OCI-LY1 (cell line): ENCODE measurements at regions not wholly inside any gene's neighbourhood (a gene's known extent, or its start where the extent isn't known, plus 50 kb on each side); places are given as distances from the start of the nearest gene placed in this dataset.

Experiments
- H2AFZ ChIP-seq: fragments of 200-600 bp; sonication (generic), shearing (Covaris generic); 2 replicates; pipeline ENCODE4 v1.6.0; 2014; ENCODE audit warnings: antibody characterized with exemption, mild to moderate bottlenecking, low read length
- H3F3A ChIP-seq: fragments of 200-600 bp; sonication (generic), shearing (Covaris generic); 2 replicates; pipeline ENCODE4 v1.6.0; 2014; ENCODE audit warnings: mild to moderate bottlenecking, antibody characterized with exemption, low read length, moderate library complexity; ENCODE audit not compliant: insufficient read depth
- H3K27ac ChIP-seq: fragments of 200-600 bp; sonication (generic); 2 replicates; pipeline ENCODE4 v1.5.1; 2014; ENCODE audit warnings: low read length, mixed run types, mild to moderate bottlenecking, low read depth; ENCODE audit not compliant: poor library complexity, severe bottlenecking
- H3K27me3 ChIP-seq: fragments of 200-600 bp; sonication (generic); 2 replicates; pipeline ENCODE4 v1.6.0; 2014; ENCODE audit warnings: antibody characterized with exemption, mild to moderate bottlenecking, low read length, moderate library complexity; ENCODE audit not compliant: insufficient read depth
- H3K36me3 ChIP-seq: fragments of 200-600 bp; sonication (generic); 2 replicates; pipeline ENCODE4 v1.6.1; 2014; ENCODE audit warnings: mild to moderate bottlenecking, antibody characterized with exemption, low read length, moderate library complexity, mixed read lengths; ENCODE audit not compliant: insufficient read depth
- H3K4me1 ChIP-seq: fragments of 200-600 bp; sonication (generic); 2 replicates; pipeline ENCODE4 v1.5.1; 2014; ENCODE audit warnings: mild to moderate bottlenecking, low read length, moderate library complexity; ENCODE audit not compliant: insufficient read depth, severe bottlenecking
- H3K4me2 ChIP-seq: fragments of 200-600 bp; sonication (generic), shearing (Covaris generic); 2 replicates; pipeline ENCODE4 v1.6.1; 2014; ENCODE audit warnings: low read length
- H3K4me3 ChIP-seq: fragments of 200-600 bp; sonication (generic); 2 replicates; pipeline ENCODE4 v1.5.1; 2014; ENCODE audit warnings: low read length, low read depth, mild to moderate bottlenecking, mixed read lengths; ENCODE audit not compliant: poor library complexity, severe bottlenecking
- H3K79me2 ChIP-seq: fragments of 200-600 bp; shearing (Covaris generic); 2 replicates; pipeline ENCODE4 v1.6.1; 2016; ENCODE audit warnings: mixed run types, low read length, mixed read lengths; ENCODE audit not compliant: insufficient read depth
- H3K9ac ChIP-seq: fragments of 200-600 bp; sonication (generic), shearing (Covaris generic); 2 replicates; pipeline ENCODE4 v1.6.1; 2014; ENCODE audit warnings: mild to moderate bottlenecking, low read length, mixed read lengths
- H3K9me2 ChIP-seq: fragments of 200-600 bp; sonication (generic), shearing (Covaris generic); 2 replicates; pipeline ENCODE4 v1.6.1; 2014; ENCODE audit warnings: low read depth, mild to moderate bottlenecking, low read length, mixed read lengths
- H3K9me3 ChIP-seq: fragments of 200-600 bp; shearing (Covaris generic); 2 replicates; pipeline ENCODE4 v1.6.1; 2014; ENCODE audit warnings: low read length, mixed read lengths
- H4K20me1 ChIP-seq: fragments of 200-600 bp; sonication (generic), shearing (Covaris generic); 2 replicates; pipeline ENCODE4 v1.6.0; 2016; ENCODE audit warnings: mild to moderate bottlenecking, low read length; ENCODE audit not compliant: insufficient read depth
- EZH2 ChIP-seq: fragments of 200-600 bp; sonication (generic), shearing (Covaris generic); IDR thresholded peaks from 2 replicates; pipeline ENCODE4 v1.8.0; 2017; ENCODE audit warnings: borderline replicate concordance, mixed run types, mild to moderate bottlenecking, antibody characterized with exemption, low read length, moderate library complexity, mixed read lengths
- TF ChIP-seq, protein P1 (sequence below): fragments of 200-600 bp; sonication (generic), shearing (Covaris generic); IDR thresholded peaks from 2 replicates; pipeline ENCODE4 v1.5.1; 2017; ENCODE audit warnings: mild to moderate bottlenecking, antibody characterized with exemption, low read length, moderate library complexity, mixed read lengths

DNA sequence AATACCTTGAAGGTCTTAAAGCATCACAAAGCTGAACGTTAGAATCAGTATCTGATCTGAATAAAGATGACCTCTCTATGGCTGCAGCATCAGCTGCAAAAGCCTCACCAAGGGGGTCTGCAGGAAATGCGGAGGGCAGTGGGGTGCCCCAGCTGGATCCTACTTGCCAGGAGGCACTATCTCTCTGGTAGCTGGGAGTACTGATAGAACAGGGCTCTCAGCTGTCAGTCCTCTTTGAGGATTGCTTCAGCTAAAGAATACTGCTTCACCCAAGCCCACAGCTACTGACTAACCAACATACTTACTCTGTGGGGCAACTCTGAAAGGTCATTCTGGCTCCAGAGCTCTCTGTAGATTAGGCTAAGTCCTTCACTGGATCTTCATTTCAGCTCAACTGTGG, 112.5 kb upstream of the ZFP42 start:
- no peaks in the 10 kb centered on the region for H4K20me1 ChIP-seq
- H3K9me3 ChIP-seq: no peaks in the 10 kb centered on the region
- H3K9ac ChIP-seq: no peak overlapping the region
- H3K4me1 ChIP-seq: no peaks in the 10 kb centered on the region
- H3K4me3 ChIP-seq: no peak overlapping the region
- H3K36me3 ChIP-seq: no peaks in the 10 kb centered on the region
- H2AFZ ChIP-seq: no peak overlapping the region
- H3K27me3 ChIP-seq: no peaks in the 10 kb centered on the region
- H3K9me2 ChIP-seq: no peaks in the 10 kb centered on the region
- H3K79me2 ChIP-seq: no peaks in the 10 kb centered on the region
- TF ChIP-seq, protein P1, sequence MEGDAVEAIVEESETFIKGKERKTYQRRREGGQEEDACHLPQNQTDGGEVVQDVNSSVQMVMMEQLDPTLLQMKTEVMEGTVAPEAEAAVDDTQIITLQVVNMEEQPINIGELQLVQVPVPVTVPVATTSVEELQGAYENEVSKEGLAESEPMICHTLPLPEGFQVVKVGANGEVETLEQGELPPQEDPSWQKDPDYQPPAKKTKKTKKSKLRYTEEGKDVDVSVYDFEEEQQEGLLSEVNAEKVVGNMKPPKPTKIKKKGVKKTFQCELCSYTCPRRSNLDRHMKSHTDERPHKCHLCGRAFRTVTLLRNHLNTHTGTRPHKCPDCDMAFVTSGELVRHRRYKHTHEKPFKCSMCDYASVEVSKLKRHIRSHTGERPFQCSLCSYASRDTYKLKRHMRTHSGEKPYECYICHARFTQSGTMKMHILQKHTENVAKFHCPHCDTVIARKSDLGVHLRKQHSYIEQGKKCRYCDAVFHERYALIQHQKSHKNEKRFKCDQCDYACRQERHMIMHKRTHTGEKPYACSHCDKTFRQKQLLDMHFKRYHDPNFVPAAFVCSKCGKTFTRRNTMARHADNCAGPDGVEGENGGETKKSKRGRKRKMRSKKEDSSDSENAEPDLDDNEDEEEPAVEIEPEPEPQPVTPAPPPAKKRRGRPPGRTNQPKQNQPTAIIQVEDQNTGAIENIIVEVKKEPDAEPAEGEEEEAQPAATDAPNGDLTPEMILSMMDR: no peak
- no peak for TF ChIP-seq EZH2
- H3K4me2 ChIP-seq: no peak overlapping the region
- no peak overlapping the region for H3K27ac ChIP-seq
- H3F3A ChIP-seq: no peaks in the 10 kb centered on the region

DNA sequence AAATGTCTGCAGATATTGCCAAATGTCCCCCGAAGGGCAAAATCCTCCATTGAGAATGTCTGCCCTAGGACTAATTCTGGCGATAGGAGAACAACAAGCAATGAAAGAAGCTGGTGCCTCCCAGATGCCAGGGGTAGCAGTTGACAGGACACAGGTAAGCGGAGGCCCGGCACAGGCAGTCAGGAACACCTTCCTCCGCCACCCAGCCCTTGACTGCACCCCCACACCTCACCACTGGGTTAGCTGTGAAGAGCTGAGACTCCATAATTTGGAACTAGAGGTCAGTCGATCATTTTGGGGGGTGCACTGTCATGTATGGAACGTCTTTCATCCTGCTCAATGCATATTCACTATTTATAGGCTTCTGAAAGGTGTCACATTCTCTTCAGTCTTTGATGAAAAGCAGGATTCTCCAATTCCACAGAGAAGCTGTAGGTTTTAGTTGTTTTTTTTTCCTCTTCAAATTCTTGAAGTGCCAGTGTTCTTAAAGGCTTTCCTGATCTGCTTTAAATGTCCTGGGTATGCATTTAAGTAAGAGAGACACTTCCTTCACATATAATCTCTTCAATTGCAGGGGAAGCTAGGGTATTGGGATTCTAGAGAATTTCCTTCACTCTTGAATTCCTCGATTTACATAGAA, 111.6 kb upstream of the ZFP42 start:
- no peaks in the 10 kb centered on the region for H4K20me1 ChIP-seq
- H3K4me1 ChIP-seq: no peaks in the 10 kb centered on the region
- no peak overlapping the region for H2AFZ ChIP-seq
- no peaks in the 10 kb centered on the region for H3K79me2 ChIP-seq
- no peaks in the 10 kb centered on the region for H3K27me3 ChIP-seq
- H3K9me2 ChIP-seq: no peaks in the 10 kb centered on the region
- no peak overlapping the region for H3K4me3 ChIP-seq
- no peak for TF ChIP-seq EZH2
- TF ChIP-seq, protein P1: no peak
- H3K4me2 ChIP-seq: no peak overlapping the region
- H3K9ac ChIP-seq: no peak overlapping the region
- no peaks in the 10 kb centered on the region for H3K9me3 ChIP-seq
- no peak overlapping the region for H3K27ac ChIP-seq
- no peaks in the 10 kb centered on the region for H3F3A ChIP-seq
- H3K36me3 ChIP-seq: no peaks in the 10 kb centered on the region

DNA sequence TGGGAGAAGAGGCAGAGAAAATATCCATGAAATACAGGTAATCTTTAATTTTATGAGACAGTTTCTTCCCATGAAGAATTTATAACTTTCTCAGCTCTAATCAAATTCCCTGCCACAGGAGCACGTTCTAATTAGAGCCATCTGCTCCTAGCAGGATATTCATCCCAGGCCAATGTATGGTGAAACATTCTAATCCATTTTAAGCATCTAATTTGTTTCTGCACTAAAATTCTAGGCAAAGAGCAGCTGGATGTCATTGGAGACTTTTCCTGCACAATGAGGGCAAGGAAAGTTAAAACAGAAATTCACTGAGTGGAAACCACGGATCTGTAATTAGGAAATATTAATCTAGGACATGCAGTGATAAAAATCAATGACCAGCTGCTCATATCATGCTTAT, 107.7 kb upstream of the ZFP42 start:
- Histone ChIP-seq H3K36me3 (no peaks in the 10 kb centered on the region), H3K27me3 (no peaks in the 10 kb centered on the region), H3K27ac (no peak overlapping the region), H3K79me2 (no peaks in the 10 kb centered on the region), H3K4me2 (no peak overlapping the region), H2AFZ (no peak overlapping the region), H3K9ac (no peak overlapping the region), H3K4me3 (no peak overlapping the region), H4K20me1 (no peaks in the 10 kb centered on the region), H3K9me3 (no peaks in the 10 kb centered on the region), H3K9me2 (no peaks in the 10 kb centered on the region), H3K4me1 (no peaks in the 10 kb centered on the region), H3F3A (no peaks in the 10 kb centered on the region)
- TF ChIP-seq EZH2: no peak
- TF ChIP-seq, protein P1: no peak
